ENCODE measurements at regions not wholly inside any gene's neighbourhood (a gene's known extent, or its start where the extent isn't known, plus 50 kb on each side); places are given as distances from the start of the nearest gene placed in this dataset.

DNA sequence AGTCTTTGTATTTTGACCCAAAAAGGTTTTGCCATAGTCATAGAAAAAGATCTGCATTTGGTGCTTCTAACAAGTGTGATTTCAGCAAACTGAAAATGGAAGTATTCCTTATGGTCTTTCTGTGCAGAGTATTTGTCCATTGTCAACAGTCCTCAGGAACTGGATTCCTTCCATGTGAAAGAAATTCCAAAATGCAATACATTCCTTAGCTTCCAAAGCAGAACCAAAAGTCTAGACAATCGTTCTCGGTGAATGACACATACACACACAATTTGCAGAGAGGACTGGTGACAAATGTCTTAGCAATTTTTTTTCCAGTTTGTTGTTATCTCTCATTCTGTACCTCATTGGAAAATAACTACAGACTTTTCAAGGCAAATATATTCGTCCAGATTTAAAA, 562.2 kb upstream of the SLIT2 start:
- H3K27ac Mint-ChIP-seq: no peak overlapping the region
- H3K36me3 ChIP-seq (ENCODE audit: insufficient read depth, low read length): no peaks in the 10 kb centered on the region
- ChIA-PET CTCF (ENCODE audit: partially characterized antibody) (no interaction called here), POLR2A (ENCODE audit: partially characterized antibody) (no interaction called here)
- no peak overlapping the region for H3K4me3 ChIP-seq (ENCODE audit: low read length in 2 of 2)
- H3K4me1 Mint-ChIP-seq: peaks cover 0 to 1% (median 0%) of the 10 kb centered on the region in 4 donors
- no peaks in the 10 kb centered on the region for H3K36me3 Mint-ChIP-seq
- intact Hi-C loops (cut with micrococcal nuclease): no loop called here
- no peak overlapping the region for H3K27ac ChIP-seq (ENCODE audit: low read depth, low read length)
- no peaks in the 10 kb centered on the region for H3K27me3 ChIP-seq (ENCODE audit: insufficient read depth, low read length)
- peaks cover 0 to 18% (median 9%) of the 10 kb centered on the region in 8 donors for H3K9me3 Mint-ChIP-seq
- H3K4me3 Mint-ChIP-seq: no peak overlapping the region
- H3K4me1 ChIP-seq (ENCODE audit: insufficient read depth, low read length): no peaks in the 10 kb centered on the region
- no peaks in the 10 kb centered on the region for H3K9me3 ChIP-seq (ENCODE audit: control insufficient read depth in 1 of 2, low read length in 2 of 2)
- no peaks in the 10 kb centered on the region for H3K27me3 Mint-ChIP-seq
- no peak for DNase-seq

DNA sequence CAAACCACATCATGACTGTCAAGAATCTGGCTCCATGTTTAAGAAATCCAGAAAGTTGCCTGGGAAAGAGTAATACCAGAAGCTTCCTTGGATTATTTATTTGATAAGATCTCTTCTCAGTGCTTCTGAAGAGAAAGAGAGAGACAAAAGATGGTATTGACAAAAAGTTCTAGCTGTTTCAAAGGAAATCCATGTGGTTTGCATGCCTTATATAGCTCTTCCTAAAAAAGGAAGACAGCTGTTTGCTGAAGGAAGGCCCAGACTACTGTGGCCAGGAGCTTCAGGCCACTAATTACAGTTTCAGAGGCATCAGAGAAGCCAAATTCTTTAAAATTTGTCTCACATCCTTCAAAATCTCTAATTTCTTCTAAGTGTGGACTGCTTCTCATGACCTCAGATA, 565.2 kb upstream of the SLIT2 start:
- Histone ChIP-seq H3K4me3 (ENCODE audit: low read length in 2 of 2) (no peak overlapping the region), H3K27ac (ENCODE audit: low read depth, low read length) (no peak overlapping the region), H3K27me3 (ENCODE audit: insufficient read depth, low read length) (no peaks in the 10 kb centered on the region), H3K4me1 (ENCODE audit: insufficient read depth, low read length) (no peaks in the 10 kb centered on the region), H3K9me3 (ENCODE audit: control insufficient read depth in 1 of 2, low read length in 2 of 2) (no peaks in the 10 kb centered on the region), H3K36me3 (ENCODE audit: insufficient read depth, low read length) (no peaks in the 10 kb centered on the region)
- Mint-ChIP-seq H3K4me3 (no peak overlapping the region), H3K36me3 (no peaks in the 10 kb centered on the region), H3K27me3 (no peaks in the 10 kb centered on the region), H3K4me1 (no peaks in the 10 kb centered on the region), H3K27ac (no peak overlapping the region), H3K9me3 (peaks cover 4 to 20% (median 8%) of the 10 kb centered on the region in 8 donors)
- intact Hi-C loops (cut with micrococcal nuclease): no loop called here
- no peak for DNase-seq
- CTCF ChIA-PET (ENCODE audit: partially characterized antibody): no interaction called here
- POLR2A ChIA-PET (ENCODE audit: partially characterized antibody): no interaction called here

DNA sequence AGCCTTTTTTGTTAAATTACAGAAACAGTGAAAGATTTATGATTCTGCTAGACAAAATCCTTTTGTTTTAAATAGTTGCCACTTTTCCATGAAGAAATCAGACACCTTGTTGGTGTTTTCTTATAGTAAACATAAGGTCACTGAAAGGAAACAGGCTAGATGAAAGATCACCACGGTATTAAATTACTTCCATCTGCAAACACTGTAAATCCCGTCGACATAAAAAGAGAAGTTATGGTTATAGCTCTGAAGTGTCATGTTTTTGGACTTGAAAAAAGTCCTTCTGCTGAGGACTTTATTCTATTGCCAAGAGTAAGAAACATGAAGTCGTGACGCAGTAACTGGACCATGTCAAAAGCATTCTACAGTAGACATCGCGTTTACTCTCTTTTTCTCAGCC, 567.6 kb upstream of the SLIT2 start:
- Histone ChIP-seq H3K27me3 (ENCODE audit: insufficient read depth, low read length) (no peaks in the 10 kb centered on the region), H3K27ac (ENCODE audit: low read depth, low read length) (no peak overlapping the region), H3K36me3 (ENCODE audit: insufficient read depth, low read length) (no peaks in the 10 kb centered on the region), H3K4me3 (ENCODE audit: low read length in 2 of 2) (no peak overlapping the region), H3K9me3 (ENCODE audit: control insufficient read depth in 1 of 2, low read length in 2 of 2) (no peaks in the 10 kb centered on the region), H3K4me1 (ENCODE audit: insufficient read depth, low read length) (no peaks in the 10 kb centered on the region)
- Mint-ChIP-seq H3K27me3 (no peaks in the 10 kb centered on the region), H3K36me3 (no peaks in the 10 kb centered on the region), H3K9me3 (peaks cover 4 to 20% (median 8%) of the 10 kb centered on the region in 8 donors), H3K4me1 (no peaks in the 10 kb centered on the region), H3K4me3 (no peak overlapping the region), H3K27ac (no peak overlapping the region)
- DNase-seq: no peak
- CTCF ChIA-PET (ENCODE audit: partially characterized antibody): no interaction called here
- POLR2A ChIA-PET (ENCODE audit: partially characterized antibody): no interaction called here
- intact Hi-C loops (cut with micrococcal nuclease): no loop called here

DNA sequence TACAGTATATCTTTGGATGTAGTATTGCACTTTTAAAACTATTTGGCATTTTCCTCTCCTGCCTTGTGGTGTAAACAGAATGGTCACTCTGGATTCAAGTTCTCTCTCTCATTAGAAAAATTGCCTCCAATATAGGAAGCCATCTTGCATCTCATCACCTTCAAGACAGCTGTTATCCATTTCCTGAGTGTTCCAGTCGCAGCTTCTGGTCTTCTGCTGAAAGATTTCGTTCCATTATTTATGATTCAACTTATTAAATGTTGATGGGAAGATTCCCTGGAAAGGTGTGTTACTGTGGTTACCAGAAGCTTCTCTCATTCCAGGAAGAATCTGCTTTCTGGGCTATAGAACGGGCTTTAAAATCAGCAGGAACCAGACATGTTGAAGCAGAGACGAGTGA, 568.3 kb upstream of the SLIT2 start:
- intact Hi-C loops (cut with micrococcal nuclease): no loop called here
- Histone ChIP-seq H3K36me3 (ENCODE audit: insufficient read depth, low read length) (no peaks in the 10 kb centered on the region), H3K4me3 (ENCODE audit: low read length in 2 of 2) (no peak overlapping the region), H3K27ac (ENCODE audit: low read depth, low read length) (no peak overlapping the region), H3K27me3 (ENCODE audit: insufficient read depth, low read length) (no peaks in the 10 kb centered on the region), H3K4me1 (ENCODE audit: insufficient read depth, low read length) (no peaks in the 10 kb centered on the region), H3K9me3 (ENCODE audit: control insufficient read depth in 1 of 2, low read length in 2 of 2) (no peaks in the 10 kb centered on the region)
- H3K4me1 Mint-ChIP-seq: no peaks in the 10 kb centered on the region
- no peak for DNase-seq
- CTCF ChIA-PET (ENCODE audit: partially characterized antibody): no interaction called here
- no peaks in the 10 kb centered on the region for H3K36me3 Mint-ChIP-seq
- no peak overlapping the region for H3K4me3 Mint-ChIP-seq
- POLR2A ChIA-PET (ENCODE audit: partially characterized antibody): no interaction called here
- no peak overlapping the region for H3K27ac Mint-ChIP-seq
- H3K9me3 Mint-ChIP-seq: peaks cover 4 to 20% (median 8%) of the 10 kb centered on the region in 8 donors
- H3K27me3 Mint-ChIP-seq: no peaks in the 10 kb centered on the region

DNA sequence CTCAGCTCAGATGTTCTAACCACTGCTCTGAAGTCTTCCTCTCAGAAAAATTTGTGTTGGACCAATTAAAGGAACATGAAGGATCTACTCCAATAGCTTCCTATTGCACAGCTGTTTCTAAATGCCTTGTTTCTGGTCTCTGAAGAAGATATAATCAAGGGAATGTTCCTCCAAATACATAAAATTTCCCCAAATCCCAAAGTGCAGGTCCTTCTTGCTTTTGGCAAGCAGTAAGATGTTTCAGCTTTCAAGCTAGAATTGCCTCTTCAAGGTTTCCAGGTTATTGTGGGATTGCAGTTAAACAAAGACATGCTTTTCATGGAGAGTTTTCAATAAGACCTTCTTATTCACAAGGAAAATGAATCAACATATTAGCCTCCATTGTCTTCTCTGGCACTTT, 574.5 kb upstream of the SLIT2 start:
- ChIA-PET CTCF (ENCODE audit: partially characterized antibody) (no interaction called here), POLR2A (ENCODE audit: partially characterized antibody) (no interaction called here)
- Histone ChIP-seq H3K4me3 (ENCODE audit: low read length in 2 of 2) (no peak overlapping the region), H3K27ac (ENCODE audit: low read depth, low read length) (no peak overlapping the region), H3K9me3 (ENCODE audit: control insufficient read depth in 1 of 2, low read length in 2 of 2) (no peaks in the 10 kb centered on the region), H3K27me3 (ENCODE audit: insufficient read depth, low read length) (no peaks in the 10 kb centered on the region), H3K36me3 (ENCODE audit: insufficient read depth, low read length) (no peaks in the 10 kb centered on the region), H3K4me1 (ENCODE audit: insufficient read depth, low read length) (no peaks in the 10 kb centered on the region)
- no peaks in the 10 kb centered on the region for H3K36me3 Mint-ChIP-seq
- no peaks in the 10 kb centered on the region for H3K4me1 Mint-ChIP-seq
- no peaks in the 10 kb centered on the region for H3K27me3 Mint-ChIP-seq
- H3K9me3 Mint-ChIP-seq: peaks cover 3 to 15% (median 10%) of the 10 kb centered on the region in 8 donors
- DNase-seq: no peak
- intact Hi-C loops (cut with micrococcal nuclease): no loop called here
- H3K4me3 Mint-ChIP-seq: no peak overlapping the region
- no peak overlapping the region for H3K27ac Mint-ChIP-seq

DNA sequence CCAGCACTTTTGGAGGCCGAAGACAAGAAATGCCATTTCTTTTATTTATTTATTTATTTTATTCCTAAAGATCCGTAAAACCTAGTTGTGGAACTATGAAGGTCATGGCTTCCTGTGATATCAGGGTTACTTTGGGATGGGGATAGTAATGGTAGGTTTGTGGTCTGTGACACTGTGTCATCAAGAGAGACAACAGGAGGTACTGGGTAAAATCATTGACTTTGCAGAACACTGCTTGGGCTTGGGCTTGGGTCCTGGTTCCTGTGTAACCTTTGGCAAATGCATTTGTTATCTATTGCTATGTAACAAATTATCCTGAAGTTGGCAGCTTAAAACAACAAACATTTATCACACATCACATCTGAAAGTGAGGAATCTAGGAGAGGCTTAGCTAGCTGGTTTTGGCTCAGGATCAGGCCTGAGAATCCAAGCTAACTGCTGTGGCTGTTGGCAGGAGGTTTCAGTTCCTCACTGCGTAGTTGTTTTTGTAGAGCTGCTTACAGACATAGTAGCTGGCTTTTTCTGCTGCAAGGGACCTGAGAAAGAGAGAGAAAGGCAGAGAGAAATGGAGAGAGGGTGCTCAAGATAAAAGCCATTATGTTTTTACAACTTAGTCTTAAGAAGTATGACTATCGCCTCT, 576.4 kb upstream of the SLIT2 start:
- ChIA-PET CTCF (ENCODE audit: partially characterized antibody) (no interaction called here), POLR2A (ENCODE audit: partially characterized antibody) (no interaction called here)
- Histone ChIP-seq H3K9me3 (ENCODE audit: control insufficient read depth in 1 of 2, low read length in 2 of 2) (no peaks in the 10 kb centered on the region), H3K27ac (ENCODE audit: low read depth, low read length) (no peak overlapping the region), H3K4me3 (ENCODE audit: low read length in 2 of 2) (no peak overlapping the region), H3K36me3 (ENCODE audit: insufficient read depth, low read length) (no peaks in the 10 kb centered on the region), H3K4me1 (ENCODE audit: insufficient read depth, low read length) (no peaks in the 10 kb centered on the region), H3K27me3 (ENCODE audit: insufficient read depth, low read length) (no peaks in the 10 kb centered on the region)
- H3K4me3 Mint-ChIP-seq: no peak overlapping the region
- H3K4me1 Mint-ChIP-seq: no peaks in the 10 kb centered on the region
- peaks cover 0 to 25% (median 10%) of the 10 kb centered on the region in 8 donors for H3K9me3 Mint-ChIP-seq
- H3K27me3 Mint-ChIP-seq: no peaks in the 10 kb centered on the region
- no peak overlapping the region for H3K27ac Mint-ChIP-seq
- H3K36me3 Mint-ChIP-seq: no peaks in the 10 kb centered on the region
- DNase-seq: no peak
- intact Hi-C loops (cut with micrococcal nuclease): no loop called here

DNA sequence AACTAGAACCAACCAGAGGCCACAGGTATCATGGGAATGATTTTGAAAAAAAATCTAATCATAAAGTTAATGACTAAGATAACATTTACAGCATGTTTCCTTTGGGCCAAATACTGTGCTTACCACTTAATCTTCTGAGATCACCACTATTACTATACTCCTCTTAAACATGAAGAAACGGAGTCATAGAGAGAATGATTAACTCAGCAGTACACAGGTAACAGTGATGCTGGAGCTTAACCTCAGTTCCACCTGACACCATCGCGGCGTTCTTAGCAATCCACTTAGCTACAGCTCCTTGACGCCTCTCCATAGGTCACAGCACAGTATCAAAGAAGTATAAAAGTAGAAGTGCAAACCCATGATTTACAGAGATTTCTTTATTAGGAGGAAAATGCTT, 592.6 kb upstream of the SLIT2 start:
- ChIA-PET POLR2A (ENCODE audit: partially characterized antibody) (no interaction called here), CTCF (ENCODE audit: partially characterized antibody) (no interaction called here)
- intact Hi-C loops (cut with micrococcal nuclease): no loop called here

DNA sequence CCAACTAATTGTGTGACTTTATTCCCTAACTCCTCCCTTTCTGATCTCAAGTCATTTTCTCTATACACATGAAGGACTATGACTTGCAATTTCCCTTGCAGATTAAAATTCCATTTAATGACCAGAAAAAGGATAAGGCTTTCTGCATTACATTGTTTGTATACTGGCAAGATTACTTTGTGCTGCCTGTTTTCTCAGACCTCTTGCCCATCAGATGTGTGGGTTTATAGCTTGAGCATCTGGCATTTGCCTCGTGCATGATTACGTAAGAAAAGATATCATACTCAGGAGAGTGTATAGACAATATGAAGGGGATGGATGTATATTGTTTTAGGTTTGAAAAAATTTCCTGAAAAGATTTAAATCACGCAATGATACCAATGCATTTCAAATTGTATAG, 593.8 kb upstream of the SLIT2 start:
- no peak for DNase-seq
- Histone ChIP-seq H3K27me3 (ENCODE audit: insufficient read depth, low read length) (no peaks in the 10 kb centered on the region), H3K4me1 (ENCODE audit: insufficient read depth, low read length) (no peaks in the 10 kb centered on the region), H3K36me3 (ENCODE audit: insufficient read depth, low read length) (no peaks in the 10 kb centered on the region), H3K9me3 (ENCODE audit: control insufficient read depth in 1 of 2, low read length in 2 of 2) (no peaks in the 10 kb centered on the region), H3K4me3 (ENCODE audit: low read length in 2 of 2) (no peak overlapping the region), H3K27ac (ENCODE audit: low read depth, low read length) (no peak overlapping the region)
- Mint-ChIP-seq H3K9me3 (peaks cover 0 to 25% (median 7%) of the 10 kb centered on the region in 8 donors), H3K36me3 (no peaks in the 10 kb centered on the region), H3K4me1 (no peaks in the 10 kb centered on the region), H3K27me3 (no peaks in the 10 kb centered on the region), H3K4me3 (no peak overlapping the region), H3K27ac (no peak overlapping the region)
- ChIA-PET POLR2A (ENCODE audit: partially characterized antibody) (no interaction called here), CTCF (ENCODE audit: partially characterized antibody) (no interaction called here)
- intact Hi-C loops (cut with micrococcal nuclease): no loop called here

More for the DNA sequence above, 592.6 kb upstream of the SLIT2 start:
- Mint-ChIP-seq H3K4me1 (no peaks in the 10 kb centered on the region), H3K9me3 (peaks cover 0 to 25% (median 7%) of the 10 kb centered on the region in 8 donors), H3K27me3 (no peaks in the 10 kb centered on the region), H3K4me3 (no peak overlapping the region), H3K36me3 (no peaks in the 10 kb centered on the region), H3K27ac (no peak overlapping the region)
- Histone ChIP-seq H3K4me3 (ENCODE audit: low read length in 2 of 2) (no peak overlapping the region), H3K4me1 (ENCODE audit: insufficient read depth, low read length) (no peaks in the 10 kb centered on the region), H3K9me3 (ENCODE audit: control insufficient read depth in 1 of 2, low read length in 2 of 2) (no peaks in the 10 kb centered on the region), H3K36me3 (ENCODE audit: insufficient read depth, low read length) (no peaks in the 10 kb centered on the region), H3K27ac (ENCODE audit: low read depth, low read length) (no peak overlapping the region), H3K27me3 (ENCODE audit: insufficient read depth, low read length) (no peaks in the 10 kb centered on the region)
- DNase-seq: no peak

All from CD4-positive, alpha-beta memory T cell (primary cell).